ENCODE measurements at regions not wholly inside any gene's neighbourhood (a gene's known extent, or its start where the extent isn't known, plus 50 kb on each side); places are given as distances from the start of the nearest gene placed in this dataset.

DNA sequence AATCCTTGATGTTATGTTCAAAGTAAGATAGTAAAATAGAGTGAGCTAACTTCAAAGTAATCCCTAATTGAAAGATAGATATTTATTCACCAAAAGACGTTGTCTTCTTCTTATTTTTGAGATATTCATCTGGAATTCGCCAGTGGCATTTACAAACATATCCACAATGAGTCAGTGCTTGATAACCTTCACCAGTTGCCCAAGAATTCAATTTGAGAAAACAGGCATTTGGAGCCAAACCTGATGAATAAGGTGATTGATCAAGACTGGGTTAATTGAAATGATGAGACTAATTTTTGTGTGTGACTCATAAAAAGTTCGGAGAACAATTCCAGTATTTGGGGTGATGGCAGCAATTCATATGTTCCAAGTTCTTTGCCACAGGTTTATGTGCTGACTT is 344.0 kb downstream of the ARL4A start:
- TF ChIP-seq, protein P1, sequence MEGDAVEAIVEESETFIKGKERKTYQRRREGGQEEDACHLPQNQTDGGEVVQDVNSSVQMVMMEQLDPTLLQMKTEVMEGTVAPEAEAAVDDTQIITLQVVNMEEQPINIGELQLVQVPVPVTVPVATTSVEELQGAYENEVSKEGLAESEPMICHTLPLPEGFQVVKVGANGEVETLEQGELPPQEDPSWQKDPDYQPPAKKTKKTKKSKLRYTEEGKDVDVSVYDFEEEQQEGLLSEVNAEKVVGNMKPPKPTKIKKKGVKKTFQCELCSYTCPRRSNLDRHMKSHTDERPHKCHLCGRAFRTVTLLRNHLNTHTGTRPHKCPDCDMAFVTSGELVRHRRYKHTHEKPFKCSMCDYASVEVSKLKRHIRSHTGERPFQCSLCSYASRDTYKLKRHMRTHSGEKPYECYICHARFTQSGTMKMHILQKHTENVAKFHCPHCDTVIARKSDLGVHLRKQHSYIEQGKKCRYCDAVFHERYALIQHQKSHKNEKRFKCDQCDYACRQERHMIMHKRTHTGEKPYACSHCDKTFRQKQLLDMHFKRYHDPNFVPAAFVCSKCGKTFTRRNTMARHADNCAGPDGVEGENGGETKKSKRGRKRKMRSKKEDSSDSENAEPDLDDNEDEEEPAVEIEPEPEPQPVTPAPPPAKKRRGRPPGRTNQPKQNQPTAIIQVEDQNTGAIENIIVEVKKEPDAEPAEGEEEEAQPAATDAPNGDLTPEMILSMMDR (conservative IDR thresholded peaks at IDR 0.05 in 1 of 2, IDR thresholded peaks at IDR 0.05 in 1 of 2; ENCODE audit: extremely low read depth in 1 of 2, insufficient read depth in 1 of 2, low read depth in 1 of 2, low read length in 2 of 2), result no peak
- no peak for TF ChIP-seq EZH2 (IDR thresholded peaks at IDR 0.05; ENCODE audit: borderline replicate concordance, low read length)
